HG02943 (cell line): ENCODE measurements at regions not wholly inside any gene's neighbourhood (a gene's known extent, or its start where the extent isn't known, plus 50 kb on each side); places are given as distances from the start of the nearest gene placed in this dataset.

ENCODE experiments used
- ATAC-seq: cut with Tn5 transposase; IDR thresholded peaks from one replicate; pipeline ENCODE4 v1.9.1; 2021; ENCODE audit warnings: mild to moderate bottlenecking, low read depth, moderate library complexity; ENCODE audit not compliant: unreplicated experiment

- ATAC-seq: no peak
Observed at GRCh38 chr18:41009926-41010325, 945.1 kb upstream of the PIK3C3 start.

GRCh38 chr18:41004324-41004723 is 950.7 kb upstream of the PIK3C3 start:
- no peak for ATAC-seq

GRCh38 chr18:40995529-40995928 is 959.5 kb upstream of the PIK3C3 start:
- no peak for ATAC-seq

GRCh38 chr18:40993363-40993762 is 961.7 kb upstream of the PIK3C3 start:
- no peak for ATAC-seq

GRCh38 chr18:40987581-40987980 is 967.5 kb upstream of the PIK3C3 start:
- no peak for ATAC-seq

- no peak for ATAC-seq
Observed at GRCh38 chr18:40985436-40985835, 969.6 kb upstream of the PIK3C3 start.

GRCh38 chr18:40984856-40985255 is 970.2 kb upstream of the PIK3C3 start:
- ATAC-seq: no peak

GRCh38 chr18:40983835-40984234 is 971.2 kb upstream of the PIK3C3 start:
- ATAC-seq: no peak

GRCh38 chr18:40980171-40980570 is 974.9 kb upstream of the PIK3C3 start:
- no peak for ATAC-seq

GRCh38 chr18:40976050-40976449 is 979.0 kb upstream of the PIK3C3 start:
- no peak for ATAC-seq

GRCh38 chr18:40974448-40974847 is 980.6 kb upstream of the PIK3C3 start:
- ATAC-seq: no peak

GRCh38 chr18:40962784-40963183 is 992.2 kb upstream of the PIK3C3 start:
- no peak for ATAC-seq

- no peak for ATAC-seq
Observed at GRCh38 chr18:40957533-40958070, 997.4 kb upstream of the PIK3C3 start.

- ATAC-seq: no peak
Observed at GRCh38 chr18:40956213-40956612, 998.8 kb upstream of the PIK3C3 start.

GRCh38 chr18:40955351-40955750 is 999.7 kb upstream of the PIK3C3 start:
- no peak for ATAC-seq

GRCh38 chr18:40949114-40949950 is 1005.7 kb upstream of the PIK3C3 start:
- no peak for ATAC-seq

GRCh38 chr18:40944576-40944975 is 1010.5 kb upstream of the PIK3C3 start:
- no peak for ATAC-seq

- no peak for ATAC-seq
Observed at GRCh38 chr18:40939656-40940515, 1015.1 kb upstream of the PIK3C3 start.

- ATAC-seq: no peak
Observed at GRCh38 chr18:40938615-40939014, 1016.4 kb upstream of the PIK3C3 start.

GRCh38 chr18:40937386-40937785 is 1017.6 kb upstream of the PIK3C3 start:
- ATAC-seq: no peak

GRCh38 chr18:40935423-40935822 is 1019.6 kb upstream of the PIK3C3 start:
- ATAC-seq: no peak
